ENCODE measurements at regions not wholly inside any gene's neighbourhood (a gene's known extent, or its start where the extent isn't known, plus 50 kb on each side); places are given as distances from the start of the nearest gene placed in this dataset.

DNA sequence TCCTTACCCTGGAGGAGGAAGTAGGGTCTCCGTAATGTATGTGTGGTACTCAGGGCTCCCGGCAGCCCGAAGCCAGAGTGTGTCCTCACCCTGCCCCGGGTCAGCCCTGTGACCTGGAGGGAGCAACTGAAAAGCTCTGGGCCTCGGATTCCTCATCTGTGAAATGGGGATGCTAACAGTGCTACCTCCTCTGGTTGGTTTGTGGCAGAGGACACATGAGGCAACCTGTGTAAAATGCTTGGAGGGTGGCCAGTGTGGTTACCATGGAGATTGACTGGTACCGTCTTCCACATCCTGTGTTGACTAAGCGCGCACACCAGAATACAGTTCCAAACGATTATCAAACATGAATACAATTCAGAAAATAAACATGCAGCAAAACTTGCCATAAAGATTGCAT, 163.8 kb upstream of the KLF6 start:
- no peaks in the 10 kb centered on the region for H3K36me3 ChIP-seq (ENCODE audit: control insufficient read depth, insufficient read depth, low read length)
- WGBS (ENCODE audit: insufficient coverage) = 58% methylated on average over 9 of the region's 9 CpGs
- no peak overlapping the region for H3K27ac ChIP-seq (ENCODE audit: low read depth, low read length)
- no peaks in the 10 kb centered on the region for H3K27me3 ChIP-seq (ENCODE audit: control insufficient read depth, insufficient read depth, low read length)
- peak in 2 of 6 donors; percentile 59 to 69 for DNase-seq (ENCODE audit: low read depth in 4 of 6, low spot score in 6 of 6)
- no peaks in the 10 kb centered on the region for H3K9me3 ChIP-seq (ENCODE audit: control insufficient read depth, insufficient read depth, low read length)
- no peak overlapping the region for H3K4me3 ChIP-seq (ENCODE audit: low read depth, low read length)
- H3K4me1 ChIP-seq (ENCODE audit: control insufficient read depth, insufficient read depth, low read length) = no peaks in the 10 kb centered on the region

DNA sequence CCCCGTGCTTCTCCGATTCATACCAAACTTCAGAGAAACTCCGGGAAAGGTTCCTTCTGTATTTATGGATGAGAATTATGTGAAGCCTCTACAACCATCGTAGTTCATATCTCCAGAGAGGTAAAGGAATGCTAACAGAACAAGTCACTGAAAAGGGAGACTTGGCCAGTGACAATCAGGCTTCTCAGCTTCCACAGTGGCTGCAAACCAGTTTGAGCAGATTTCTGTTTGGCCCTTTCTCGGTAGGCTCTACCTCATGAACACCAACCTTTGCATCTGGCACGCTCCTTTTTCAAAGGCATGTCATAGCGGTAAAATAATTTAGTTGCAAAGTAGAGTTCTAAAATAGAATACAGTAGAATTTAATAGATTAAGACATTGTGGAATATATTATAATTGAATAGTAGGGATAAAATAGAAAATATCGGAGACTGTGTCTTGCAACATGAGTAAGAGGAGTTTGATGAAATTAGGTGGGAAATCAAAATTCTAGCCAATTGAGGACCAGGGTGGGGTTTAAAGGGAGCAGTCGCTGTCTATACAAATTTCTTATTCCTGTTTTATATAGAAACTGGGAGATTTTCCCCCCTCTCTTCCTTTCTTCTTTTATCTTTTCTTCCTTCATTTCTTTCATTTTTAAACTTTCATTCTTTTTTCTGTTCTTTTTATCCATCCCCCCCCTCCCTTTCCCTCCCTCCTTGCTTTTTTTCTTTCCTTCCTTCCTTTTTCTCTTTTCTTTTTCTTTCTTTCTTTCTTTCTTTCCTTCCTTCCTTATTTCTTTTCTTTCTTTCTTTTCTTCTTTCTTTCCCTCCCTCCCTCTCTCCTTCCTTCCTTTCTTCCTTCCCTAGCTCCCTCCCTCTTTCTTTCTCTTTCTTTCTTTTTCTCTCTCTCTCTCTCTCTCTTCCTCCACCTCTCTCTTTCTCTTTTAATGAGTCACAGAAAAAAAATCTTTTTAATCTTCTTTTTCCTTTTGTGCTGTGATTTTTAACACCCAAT, 161.5 kb upstream of the KLF6 start:
- no peak overlapping the region for H3K27ac ChIP-seq (ENCODE audit: low read depth, low read length)
- no peaks in the 10 kb centered on the region for H3K9me3 ChIP-seq (ENCODE audit: control insufficient read depth, insufficient read depth, low read length)
- H3K4me3 ChIP-seq (ENCODE audit: low read depth, low read length) = no peak overlapping the region
- no peaks in the 10 kb centered on the region for H3K27me3 ChIP-seq (ENCODE audit: control insufficient read depth, insufficient read depth, low read length)
- H3K36me3 ChIP-seq (ENCODE audit: control insufficient read depth, insufficient read depth, low read length) = no peaks in the 10 kb centered on the region
- WGBS (ENCODE audit: insufficient coverage) = no CpG with 5 or more reads among the region's 9 CpGs
- no peak for DNase-seq (ENCODE audit: low read depth in 4 of 6, low spot score in 6 of 6)
- no peaks in the 10 kb centered on the region for H3K4me1 ChIP-seq (ENCODE audit: control insufficient read depth, insufficient read depth, low read length)

DNA sequence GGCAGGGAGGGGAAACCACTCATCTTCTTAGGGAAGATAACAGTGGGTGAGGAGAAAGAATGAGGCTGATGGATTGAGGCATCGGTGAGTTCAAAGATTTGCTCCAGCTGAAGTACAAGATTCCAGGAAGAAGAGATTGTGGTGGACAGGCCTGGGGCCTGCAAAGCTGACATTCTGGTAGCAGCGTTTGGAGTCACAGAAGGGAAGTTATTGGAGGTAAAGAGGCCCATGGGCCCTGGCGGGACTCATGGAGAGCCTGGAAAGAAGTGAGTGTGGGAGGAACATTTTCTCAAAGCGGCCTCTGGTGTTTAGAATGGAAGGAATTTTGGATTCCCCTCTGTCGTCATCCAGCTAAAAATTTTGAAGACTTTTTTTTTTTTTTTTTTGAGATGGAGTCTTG, 160.0 kb upstream of the KLF6 start:
- Histone ChIP-seq H3K4me3 (ENCODE audit: low read depth, low read length) (no peak overlapping the region), H3K27me3 (ENCODE audit: control insufficient read depth, insufficient read depth, low read length) (no peaks in the 10 kb centered on the region), H3K36me3 (ENCODE audit: control insufficient read depth, insufficient read depth, low read length) (no peaks in the 10 kb centered on the region), H3K9me3 (ENCODE audit: control insufficient read depth, insufficient read depth, low read length) (no peaks in the 10 kb centered on the region), H3K27ac (ENCODE audit: low read depth, low read length) (no peak overlapping the region), H3K4me1 (ENCODE audit: control insufficient read depth, insufficient read depth, low read length) (no peaks in the 10 kb centered on the region)
- WGBS (ENCODE audit: insufficient coverage) = 100% methylated on average over 4 of the region's 5 CpGs
- DNase-seq (ENCODE audit: low read depth in 4 of 6, low spot score in 6 of 6) = no peak

DNA sequence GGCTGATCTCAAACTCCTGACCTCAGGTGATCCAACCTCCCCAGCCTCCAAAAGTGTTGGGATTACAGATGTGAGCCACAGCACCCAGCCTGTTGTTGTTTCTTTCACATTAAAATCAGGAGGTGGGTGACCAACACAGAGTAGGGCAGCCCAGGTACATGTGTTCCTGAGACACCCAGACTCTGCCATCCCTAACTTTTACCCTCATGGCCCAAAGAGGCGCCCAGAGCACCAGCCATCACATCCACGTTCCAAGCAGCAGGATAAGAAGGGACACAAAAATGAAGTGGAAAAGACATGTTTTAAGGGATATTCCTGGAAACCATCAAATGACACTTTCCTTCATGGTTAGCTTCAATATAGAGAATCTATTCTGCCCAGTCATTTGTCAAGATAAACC, 159.6 kb upstream of the KLF6 start:
- no peak overlapping the region for H3K27ac ChIP-seq (ENCODE audit: low read depth, low read length)
- no CpG with 5 or more reads among the region's 2 CpGs for WGBS (ENCODE audit: insufficient coverage)
- DNase-seq (ENCODE audit: low read depth in 4 of 6, low spot score in 6 of 6) = no peak
- H3K36me3 ChIP-seq (ENCODE audit: control insufficient read depth, insufficient read depth, low read length) = no peaks in the 10 kb centered on the region
- H3K27me3 ChIP-seq (ENCODE audit: control insufficient read depth, insufficient read depth, low read length) = no peaks in the 10 kb centered on the region
- no peak overlapping the region for H3K4me3 ChIP-seq (ENCODE audit: low read depth, low read length)
- no peaks in the 10 kb centered on the region for H3K4me1 ChIP-seq (ENCODE audit: control insufficient read depth, insufficient read depth, low read length)
- H3K9me3 ChIP-seq (ENCODE audit: control insufficient read depth, insufficient read depth, low read length) = no peaks in the 10 kb centered on the region

DNA sequence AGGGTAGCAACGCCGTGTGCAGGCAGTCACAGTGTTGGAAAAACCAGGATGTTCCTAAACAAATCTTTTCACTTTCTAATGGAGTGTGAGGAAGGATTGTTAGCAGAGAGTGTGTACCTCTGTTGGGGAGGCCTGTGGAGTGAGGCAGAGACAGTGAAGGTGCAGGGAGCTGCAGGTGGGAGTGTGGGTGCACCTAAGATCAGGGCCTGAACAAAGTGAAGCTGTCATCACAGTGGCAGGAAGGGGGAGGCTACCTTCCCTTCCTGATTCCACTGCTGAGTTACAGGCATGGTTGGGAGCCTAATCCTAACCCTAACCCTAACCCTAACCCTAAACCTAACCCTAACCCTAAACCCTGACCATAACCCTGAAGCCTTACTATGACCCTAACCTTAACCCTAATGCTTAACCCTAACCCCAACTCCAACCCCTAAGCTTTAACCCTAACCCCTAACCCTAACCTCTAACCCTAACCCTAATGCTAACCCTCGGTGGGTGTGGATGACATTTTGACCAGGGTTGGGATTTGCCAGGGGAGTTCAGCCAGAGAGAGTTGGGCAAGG, 158.8 kb upstream of the KLF6 start:
- H3K27ac ChIP-seq (ENCODE audit: low read depth, low read length) = no peak overlapping the region
- 90% methylated on average over 2 of the region's 3 CpGs for WGBS (ENCODE audit: insufficient coverage)
- H3K36me3 ChIP-seq (ENCODE audit: control insufficient read depth, insufficient read depth, low read length) = no peaks in the 10 kb centered on the region
- H3K9me3 ChIP-seq (ENCODE audit: control insufficient read depth, insufficient read depth, low read length) = no peaks in the 10 kb centered on the region
- no peaks in the 10 kb centered on the region for H3K4me1 ChIP-seq (ENCODE audit: control insufficient read depth, insufficient read depth, low read length)
- no peak overlapping the region for H3K4me3 ChIP-seq (ENCODE audit: low read depth, low read length)
- DNase-seq (ENCODE audit: low read depth in 4 of 6, low spot score in 6 of 6) = no peak
- no peaks in the 10 kb centered on the region for H3K27me3 ChIP-seq (ENCODE audit: control insufficient read depth, insufficient read depth, low read length)

DNA sequence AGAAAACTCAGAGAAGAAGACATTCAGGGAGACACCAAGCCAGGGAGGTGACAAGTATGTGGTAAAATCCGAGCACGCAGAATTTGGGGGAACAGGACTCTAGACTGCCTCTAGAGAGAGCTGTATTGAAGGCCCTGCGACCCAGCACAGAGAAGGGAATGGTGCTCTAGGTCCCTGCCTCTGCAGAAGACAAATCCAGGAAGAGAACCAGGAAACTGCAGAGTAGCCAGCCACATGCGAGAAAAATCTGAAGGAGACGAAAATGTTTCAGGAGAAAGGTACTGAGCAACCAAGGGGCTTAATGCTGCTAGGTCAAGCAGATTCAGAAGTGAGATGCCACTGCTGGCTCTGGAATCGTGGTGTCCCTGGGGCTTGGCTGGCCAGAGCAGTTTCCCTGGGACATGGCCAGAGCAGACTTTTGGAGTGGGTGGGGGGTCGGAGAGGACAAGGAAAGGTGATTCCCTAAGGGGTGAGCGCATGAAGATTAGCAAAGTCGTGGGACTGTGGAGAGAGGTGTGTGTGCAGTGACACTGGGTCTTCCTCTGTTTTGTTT, 158.0 kb upstream of the KLF6 start:
- Histone ChIP-seq H3K4me1 (ENCODE audit: control insufficient read depth, insufficient read depth, low read length) (no peaks in the 10 kb centered on the region), H3K27me3 (ENCODE audit: control insufficient read depth, insufficient read depth, low read length) (no peaks in the 10 kb centered on the region), H3K4me3 (ENCODE audit: low read depth, low read length) (no peak overlapping the region), H3K27ac (ENCODE audit: low read depth, low read length) (no peak overlapping the region), H3K9me3 (ENCODE audit: control insufficient read depth, insufficient read depth, low read length) (no peaks in the 10 kb centered on the region), H3K36me3 (ENCODE audit: control insufficient read depth, insufficient read depth, low read length) (no peaks in the 10 kb centered on the region)
- no peak for DNase-seq (ENCODE audit: low read depth in 4 of 6, low spot score in 6 of 6)
- WGBS (ENCODE audit: insufficient coverage) = 89% methylated on average over 9 of the region's 9 CpGs

DNA sequence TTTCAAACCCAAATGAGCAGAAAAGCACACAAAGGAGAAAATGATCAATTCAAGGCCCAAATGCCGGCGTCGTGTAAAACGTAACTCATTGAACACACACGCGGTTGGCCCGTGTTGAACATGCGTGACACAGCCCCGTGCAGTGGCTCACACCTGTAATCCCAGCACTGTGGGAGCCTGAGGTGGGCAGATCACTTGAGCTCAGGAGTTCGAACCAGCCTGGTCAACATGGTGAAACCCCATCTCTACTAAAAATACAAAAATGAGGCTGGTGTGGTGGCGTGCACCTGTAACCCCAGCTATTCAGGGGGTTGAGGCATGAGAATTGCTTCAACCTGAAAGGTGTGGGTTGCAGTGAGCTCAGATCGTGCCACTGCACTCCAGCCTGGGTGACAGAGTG, 156.7 kb upstream of the KLF6 start:
- no peak for DNase-seq (ENCODE audit: low read depth in 4 of 6, low spot score in 6 of 6)
- H3K36me3 ChIP-seq (ENCODE audit: control insufficient read depth, insufficient read depth, low read length) = no peaks in the 10 kb centered on the region
- H3K4me1 ChIP-seq (ENCODE audit: control insufficient read depth, insufficient read depth, low read length) = peaks cover under 1% of the 10 kb centered on the region
- 75% methylated on average over 8 of the region's 12 CpGs for WGBS (ENCODE audit: insufficient coverage)
- no peak overlapping the region for H3K27ac ChIP-seq (ENCODE audit: low read depth, low read length)
- H3K27me3 ChIP-seq (ENCODE audit: control insufficient read depth, insufficient read depth, low read length) = no peaks in the 10 kb centered on the region
- no peaks in the 10 kb centered on the region for H3K9me3 ChIP-seq (ENCODE audit: control insufficient read depth, insufficient read depth, low read length)
- H3K4me3 ChIP-seq (ENCODE audit: low read depth, low read length) = no peak overlapping the region

DNA sequence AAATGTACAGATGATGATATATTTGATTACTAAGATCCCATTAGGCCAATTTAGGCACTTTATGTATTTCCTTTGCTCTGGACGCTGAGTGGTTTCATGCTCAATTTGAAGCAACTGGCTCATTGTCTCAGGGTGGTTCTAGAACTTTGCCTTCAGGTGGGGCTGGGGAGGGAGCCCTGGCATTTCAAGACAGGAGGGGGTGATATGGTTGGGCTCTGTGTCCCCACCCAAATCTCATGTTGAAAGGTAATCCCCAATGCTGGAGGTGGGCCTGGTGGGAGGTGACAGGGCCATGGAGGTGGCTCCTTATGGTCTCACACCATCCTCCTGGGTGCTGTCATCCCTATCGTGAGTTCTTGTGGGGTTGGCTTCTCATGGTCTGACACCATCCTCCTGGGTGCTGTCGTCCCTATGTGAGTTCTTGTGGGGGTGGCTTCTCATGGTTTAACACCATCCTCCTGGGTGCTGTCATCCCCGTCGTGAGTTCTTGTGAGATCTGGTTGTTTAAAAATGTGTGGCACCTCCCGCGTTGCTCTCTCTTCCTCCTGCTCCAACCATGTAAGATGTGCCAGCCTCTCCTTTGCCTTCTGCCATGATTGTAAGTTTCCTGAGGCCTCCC, 151.5 kb upstream of the KLF6 start:
- H3K27ac ChIP-seq (ENCODE audit: low read depth, low read length) = peak overlapping the region; percentile 92
- H3K4me1 ChIP-seq (ENCODE audit: control insufficient read depth, insufficient read depth, low read length) = peaks cover 10% of the 10 kb centered on the region
- H3K4me3 ChIP-seq (ENCODE audit: low read depth, low read length) = no peak overlapping the region
- no peaks in the 10 kb centered on the region for H3K36me3 ChIP-seq (ENCODE audit: control insufficient read depth, insufficient read depth, low read length)
- DNase-seq (ENCODE audit: low read depth in 4 of 6, low spot score in 6 of 6) = no peak
- H3K27me3 ChIP-seq (ENCODE audit: control insufficient read depth, insufficient read depth, low read length) = no peaks in the 10 kb centered on the region
- 68% methylated on average over 3 of the region's 7 CpGs for WGBS (ENCODE audit: insufficient coverage)
- H3K9me3 ChIP-seq (ENCODE audit: control insufficient read depth, insufficient read depth, low read length) = no peaks in the 10 kb centered on the region

DNA sequence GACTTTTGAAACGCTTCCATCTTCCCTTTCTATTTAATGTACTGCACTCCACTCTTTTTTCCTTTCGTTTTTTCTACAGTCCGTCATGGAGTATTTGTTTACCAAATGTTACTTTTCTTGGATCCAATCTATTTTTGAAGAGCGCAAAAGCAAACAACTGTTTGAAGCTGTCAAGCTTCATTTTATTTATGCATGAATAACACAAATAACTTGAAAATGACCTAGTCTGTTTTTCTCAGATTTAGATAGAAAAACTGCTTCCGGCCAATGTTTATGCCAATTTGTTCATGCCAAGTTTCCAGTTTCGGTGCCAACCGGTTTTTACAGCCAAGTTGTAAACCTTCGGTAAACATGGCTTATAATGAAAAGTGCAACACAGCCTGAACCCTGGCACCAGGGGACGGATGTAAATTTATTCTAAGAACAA, 150.9 kb upstream of the KLF6 start:
- no peaks in the 10 kb centered on the region for H3K36me3 ChIP-seq (ENCODE audit: control insufficient read depth, insufficient read depth, low read length)
- H3K9me3 ChIP-seq (ENCODE audit: control insufficient read depth, insufficient read depth, low read length) = no peaks in the 10 kb centered on the region
- WGBS (ENCODE audit: insufficient coverage) = 36% methylated on average over 3 of the region's 9 CpGs
- no peak overlapping the region for H3K4me3 ChIP-seq (ENCODE audit: low read depth, low read length)
- H3K27ac ChIP-seq (ENCODE audit: low read depth, low read length) = peak overlapping the region; percentile 92
- no peaks in the 10 kb centered on the region for H3K27me3 ChIP-seq (ENCODE audit: control insufficient read depth, insufficient read depth, low read length)
- H3K4me1 ChIP-seq (ENCODE audit: control insufficient read depth, insufficient read depth, low read length) = peaks cover 10% of the 10 kb centered on the region
- peak in 4 of 6 donors; percentile 50 to 95 (median 65) for DNase-seq (ENCODE audit: low read depth in 4 of 6, low spot score in 6 of 6)
